HAP-1 (cell line): ENCODE measurements at regions not wholly inside any gene's neighbourhood (a gene's known extent, or its start where the extent isn't known, plus 50 kb on each side); places are given as distances from the start of the nearest gene placed in this dataset.
"Not testable (repeated sequence)": the region's sequence is repeated elsewhere in the genome, so short reads cannot be mapped to it uniquely, and the experiment has no call there.

ENCODE experiments used
- DNase-seq, 2 experiments: peaks; one replicate each; pipeline ENCODE4 v3.0.0-alpha.2; 2016 to 2020; ENCODE audit warnings: low spot score in 2 of 2
- H3K27me3 ChIP-seq: fragments of 250-450 bp; sonication (Bioruptor Pico); 2 replicates; pipeline ENCODE4 v1.5.1; 2020; ENCODE audit warnings: low read depth, mild to moderate bottlenecking, moderate library complexity
- H3K36me3 ChIP-seq: fragments of 250-450 bp; sonication (Bioruptor Pico); replicated peaks from 2 replicates; pipeline ENCODE4 v1.5.1; 2020; ENCODE audit warnings: mild to moderate bottlenecking
- H3K4me1 ChIP-seq: fragments of 250-450 bp; sonication (Bioruptor Pico); 2 replicates; pipeline ENCODE4 v1.5.1; 2020; ENCODE audit warnings: mild to moderate bottlenecking
- H3K4me3 ChIP-seq: fragments of 250-450 bp; sonication (Bioruptor Pico); 2 replicates; pipeline ENCODE4 v1.5.1; 2020; ENCODE audit warnings: mild to moderate bottlenecking, moderate library complexity
- H3K9me3 ChIP-seq: fragments of 250-450 bp; sonication (Bioruptor Pico); 2 replicates; pipeline ENCODE4 v1.5.1; 2020; ENCODE audit warnings: mild to moderate bottlenecking, moderate library complexity
- in situ Hi-C: fragments of 300-500 bp; cut with MboI; formaldehyde crosslinking; loops from 3 replicates; pipeline ENCODE4 v1.14.3; 2020; ENCODE audit warnings: low sequenced_read_pairs, inconsistent platforms, mixed read lengths

DNA sequence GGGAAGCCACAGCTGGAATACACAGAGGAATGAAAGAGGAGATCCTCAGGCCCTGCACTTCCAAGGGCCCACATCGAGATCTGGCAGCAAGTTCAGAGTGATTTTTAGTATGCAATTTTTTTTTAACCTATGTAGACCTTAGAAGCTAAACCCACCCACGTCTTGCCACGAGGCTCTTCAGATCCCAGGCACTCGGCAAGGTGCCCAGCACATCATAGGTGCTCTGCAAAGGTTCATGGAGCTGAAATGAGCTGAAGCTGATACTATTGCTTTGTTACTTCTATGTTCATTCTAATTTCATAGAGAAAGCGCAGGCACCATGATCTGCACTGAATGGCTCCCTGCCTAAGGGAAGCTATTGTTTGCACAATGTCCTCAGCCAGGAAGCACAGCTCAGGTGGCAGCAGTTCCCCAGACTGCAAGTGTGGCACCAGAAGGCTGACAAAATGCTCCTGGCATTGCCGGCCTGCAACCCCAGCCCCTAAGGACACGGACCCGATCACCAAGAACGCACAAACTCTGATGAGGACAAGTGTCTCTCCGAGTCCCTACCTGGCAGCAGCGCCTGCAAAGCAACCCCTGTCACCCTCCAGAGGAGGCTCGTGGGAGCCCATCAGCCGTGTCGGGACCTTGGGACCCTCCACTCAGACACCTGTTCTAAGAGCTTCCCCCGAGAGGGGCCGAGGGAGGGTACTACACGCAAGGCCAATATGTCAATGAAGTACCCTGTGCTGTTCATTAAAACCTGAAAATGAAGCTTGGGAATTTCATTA, 264.2 kb downstream of the NPHP4 start:
- H3K4me1 ChIP-seq: no peaks in the 10 kb centered on the region
- no peaks in the 10 kb centered on the region for H3K36me3 ChIP-seq
- DNase-seq: no peak
- no peaks in the 10 kb centered on the region for H3K9me3 ChIP-seq
- H3K4me3 ChIP-seq: no peak overlapping the region
- H3K27me3 ChIP-seq: 0 out of 2 replicates have a peak, but pooled peaks cover 5% of the 10 kb centered on the region
- in situ Hi-C loops: no loop called here

GRCh38 chr1:5727191-5727590, 265.0 kb downstream of the NPHP4 start:
- Histone ChIP-seq H3K9me3 (no peaks in the 10 kb centered on the region), H3K27me3 (0 out of 2 replicates have a peak, but pooled peaks cover 5% of the 10 kb centered on the region), H3K4me3 (no peak overlapping the region), H3K4me1 (no peaks in the 10 kb centered on the region), H3K36me3 (no peaks in the 10 kb centered on the region)
- no peak for DNase-seq
- in situ Hi-C loops: no loop called here

DNA sequence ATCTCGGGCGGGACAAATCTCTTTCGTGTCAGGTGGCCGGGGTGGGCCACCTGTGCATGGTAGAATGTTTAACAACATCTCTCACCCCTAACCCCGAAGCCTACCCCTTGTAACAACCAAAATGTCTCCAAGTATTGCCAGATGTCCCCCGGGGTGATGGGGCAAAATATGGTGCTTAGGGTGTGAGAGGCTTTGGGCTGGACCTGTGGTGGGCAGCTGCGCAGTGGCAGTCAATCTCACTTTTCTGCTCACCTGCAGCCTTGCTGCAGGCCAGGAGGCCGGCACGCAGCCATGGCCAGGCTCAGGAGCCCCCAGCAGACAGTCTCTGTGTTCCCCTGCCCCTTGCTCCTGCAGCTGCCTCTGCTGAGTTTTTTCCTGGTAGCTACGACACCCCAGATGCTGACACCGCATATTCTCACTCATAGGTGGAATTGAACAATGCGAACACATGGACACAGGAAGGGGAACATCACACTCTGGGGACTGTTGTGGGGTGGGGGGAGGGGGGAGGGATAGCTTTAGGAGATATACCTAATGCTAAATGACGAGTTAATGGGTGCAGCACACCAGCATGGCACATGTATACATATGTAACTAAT, 265.5 kb downstream of the NPHP4 start:
- H3K9me3 ChIP-seq, in situ Hi-C loops: not testable (repeated sequence)

GRCh38 chr1:5725855-5726585, 266.2 kb downstream of the NPHP4 start:
- no peaks in the 10 kb centered on the region for H3K4me1 ChIP-seq
- H3K36me3 ChIP-seq: no peaks in the 10 kb centered on the region
- in situ Hi-C loops: no loop called here
- DNase-seq: no peak
- no peak overlapping the region for H3K4me3 ChIP-seq
- H3K9me3 ChIP-seq: no peaks in the 10 kb centered on the region
- 0 out of 2 replicates have a peak, but pooled peaks cover 5% of the 10 kb centered on the region for H3K27me3 ChIP-seq

More for the DNA sequence above, 265.5 kb downstream of the NPHP4 start:
- H3K4me3 ChIP-seq, H3K4me1 ChIP-seq, H3K27me3 ChIP-seq, DNase-seq, H3K36me3 ChIP-seq: not testable (repeated sequence)

DNA sequence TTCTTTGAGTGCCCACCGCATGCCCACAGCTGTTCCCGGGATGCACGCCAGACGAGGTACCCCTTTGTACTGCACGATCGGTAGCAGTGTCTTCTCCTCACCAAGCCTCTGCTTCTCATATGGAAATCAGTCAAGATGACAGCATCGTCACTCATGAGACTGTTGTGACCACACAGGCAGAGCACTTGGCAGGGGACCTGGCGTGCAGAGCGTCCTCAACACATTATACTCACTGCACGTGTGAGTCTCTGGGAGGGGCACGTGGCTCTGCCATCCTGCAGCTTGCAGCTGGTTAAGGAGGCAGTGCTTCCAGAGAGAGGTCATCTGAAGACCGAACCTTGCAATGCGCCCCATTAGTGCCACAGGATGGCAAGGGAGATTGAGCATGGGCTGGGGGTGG, 266.8 kb downstream of the NPHP4 start:
- Histone ChIP-seq H3K27me3 (0 out of 2 replicates have a peak, but pooled peaks cover 5% of the 10 kb centered on the region), H3K36me3 (no peaks in the 10 kb centered on the region), H3K4me1 (no peaks in the 10 kb centered on the region), H3K4me3 (no peak overlapping the region), H3K9me3 (no peaks in the 10 kb centered on the region)
- in situ Hi-C loops: no loop called here
- no peak for DNase-seq

- Histone ChIP-seq H3K4me1 (no peaks in the 10 kb centered on the region), H3K36me3 (no peaks in the 10 kb centered on the region), H3K9me3 (no peaks in the 10 kb centered on the region), H3K4me3 (no peak overlapping the region), H3K27me3 (0 out of 2 replicates have a peak, but pooled peaks cover 5% of the 10 kb centered on the region)
- DNase-seq: no peak
- in situ Hi-C loops: no loop called here
Observed at GRCh38 chr1:5724847-5725246, 267.4 kb downstream of the NPHP4 start.

DNA sequence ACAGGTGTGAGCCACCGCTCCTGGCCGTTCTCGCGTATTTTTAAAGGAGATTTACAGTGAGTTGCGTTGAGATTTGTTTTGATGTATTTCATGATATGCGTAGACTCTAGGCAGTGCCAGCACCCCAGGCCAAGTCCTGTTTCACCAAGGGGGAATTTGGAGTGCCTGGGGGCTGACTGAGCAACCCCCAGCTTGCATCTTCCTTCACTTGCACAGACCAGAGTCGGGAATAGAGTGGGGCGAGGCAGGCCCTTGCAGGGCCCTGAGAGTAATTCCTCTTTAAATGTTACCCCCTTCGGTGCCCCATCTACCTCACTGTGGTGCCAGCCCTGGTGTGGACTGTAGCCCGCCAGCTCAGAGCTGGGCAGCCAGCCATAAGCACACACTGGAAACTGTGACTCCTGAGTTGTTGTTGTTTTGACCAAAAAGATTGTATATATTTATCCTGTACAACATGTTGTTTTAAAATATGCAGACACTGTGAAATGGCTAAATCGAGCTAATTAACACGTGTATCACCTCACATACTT, 269.5 kb downstream of the NPHP4 start:
- Histone ChIP-seq H3K27me3 (no peaks in the 10 kb centered on the region), H3K4me1 (no peaks in the 10 kb centered on the region), H3K9me3 (no peaks in the 10 kb centered on the region), H3K4me3 (no peak overlapping the region), H3K36me3 (no peaks in the 10 kb centered on the region)
- no peak for DNase-seq
- in situ Hi-C loops: no loop called here

GRCh38 chr1:5721634-5722215, 270.5 kb downstream of the NPHP4 start:
- no peaks in the 10 kb centered on the region for H3K9me3 ChIP-seq
- no peak for DNase-seq
- no peaks in the 10 kb centered on the region for H3K27me3 ChIP-seq
- in situ Hi-C loops: no loop called here
- H3K4me1 ChIP-seq: no peaks in the 10 kb centered on the region
- no peaks in the 10 kb centered on the region for H3K36me3 ChIP-seq
- H3K4me3 ChIP-seq: no peak overlapping the region

GRCh38 chr1:5720936-5721335, 271.3 kb downstream of the NPHP4 start:
- in situ Hi-C loops: no loop called here
- no peaks in the 10 kb centered on the region for H3K27me3 ChIP-seq
- DNase-seq: no peak

DNA sequence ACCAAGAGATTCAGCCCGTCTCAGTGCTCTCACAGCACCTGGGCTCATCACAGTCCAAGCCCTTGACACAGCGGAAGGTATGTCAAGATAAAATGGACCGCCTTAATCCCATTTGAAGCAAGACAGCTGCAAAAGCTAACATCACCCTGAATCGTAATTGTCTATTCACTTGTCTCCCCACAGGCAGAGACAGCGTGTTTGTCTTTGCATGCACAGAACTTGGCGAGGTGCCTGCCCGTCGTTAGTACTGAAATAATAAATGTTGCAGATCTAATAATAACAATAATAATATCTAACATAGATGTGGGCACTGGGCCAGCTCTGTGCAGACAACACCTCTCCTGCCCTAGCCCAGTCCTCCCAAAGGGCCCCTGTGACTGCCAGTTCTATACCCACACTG, 271.7 kb downstream of the NPHP4 start:
- Histone ChIP-seq H3K9me3 (no peaks in the 10 kb centered on the region), H3K27me3 (no peaks in the 10 kb centered on the region), H3K4me3 (no peak overlapping the region), H3K36me3 (no peaks in the 10 kb centered on the region), H3K4me1 (no peaks in the 10 kb centered on the region)
- in situ Hi-C loops: no loop called here
- DNase-seq: no peak

More at GRCh38 chr1:5720936-5721335, 271.3 kb downstream of the NPHP4 start:
- no peaks in the 10 kb centered on the region for H3K36me3 ChIP-seq
- no peaks in the 10 kb centered on the region for H3K9me3 ChIP-seq
- H3K4me3 ChIP-seq: no peak overlapping the region
- no peaks in the 10 kb centered on the region for H3K4me1 ChIP-seq

GRCh38 chr1:5720045-5720444, 272.2 kb downstream of the NPHP4 start:
- in situ Hi-C loops: no loop called here

DNA sequence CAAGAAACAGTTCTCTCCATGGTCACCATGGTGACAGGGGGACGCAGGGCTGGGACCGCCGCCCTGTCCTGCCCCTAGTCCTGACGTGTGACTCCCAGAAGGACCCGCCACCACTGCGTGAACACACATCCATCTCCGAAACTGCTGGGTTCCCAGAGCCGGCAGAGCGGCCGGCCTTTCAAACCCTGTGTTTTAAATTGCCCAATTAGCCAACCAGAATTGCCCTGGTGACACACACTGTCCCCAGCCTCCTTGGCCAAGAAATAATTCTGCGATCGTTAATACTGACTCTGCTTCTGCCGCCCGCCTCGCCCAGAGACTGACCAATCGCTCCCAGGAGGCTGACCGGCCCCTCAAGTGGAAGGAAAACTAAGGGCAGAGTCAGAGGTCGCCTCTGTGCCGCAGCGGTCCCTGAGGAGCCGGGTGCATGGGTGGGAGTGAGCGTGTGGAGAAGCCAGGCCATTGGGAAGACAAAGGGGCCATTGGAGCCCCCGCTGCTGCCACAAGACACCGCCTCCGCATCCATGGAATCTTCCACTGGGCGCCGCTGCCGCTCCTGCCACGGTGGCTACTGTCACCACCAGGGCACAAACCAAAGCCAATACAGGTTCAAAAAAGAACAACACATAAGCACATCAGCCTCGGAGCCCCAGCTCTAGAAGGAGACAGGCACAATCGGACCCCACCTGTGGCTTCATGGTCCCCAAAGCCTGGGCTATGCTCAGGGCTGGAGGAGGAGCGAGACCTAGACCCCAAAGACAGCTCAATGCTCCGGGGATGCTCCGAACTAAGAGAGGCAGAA, 273.2 kb downstream of the NPHP4 start:
- H3K4me3 ChIP-seq: no peak overlapping the region
- no peak for DNase-seq
- no peaks in the 10 kb centered on the region for H3K36me3 ChIP-seq
- in situ Hi-C loops: no loop called here
- no peaks in the 10 kb centered on the region for H3K4me1 ChIP-seq
- H3K9me3 ChIP-seq: no peaks in the 10 kb centered on the region
- no peaks in the 10 kb centered on the region for H3K27me3 ChIP-seq

More at GRCh38 chr1:5720045-5720444, 272.2 kb downstream of the NPHP4 start:
- Histone ChIP-seq H3K9me3 (no peaks in the 10 kb centered on the region), H3K27me3 (no peaks in the 10 kb centered on the region), H3K36me3 (no peaks in the 10 kb centered on the region), H3K4me3 (no peak overlapping the region), H3K4me1 (no peaks in the 10 kb centered on the region)
- no peak for DNase-seq
